ENCODE measurements at regions not wholly inside any gene's neighbourhood (a gene's known extent, or its start where the extent isn't known, plus 50 kb on each side); places are given as distances from the start of the nearest gene placed in this dataset.
"Not testable (repeated sequence)": the region's sequence is repeated elsewhere in the genome, so short reads cannot be mapped to it uniquely, and the experiment has no call there.

- H3K4me1 Mint-ChIP-seq (ENCODE audit: low read depth, unreplicated experiment), result no peaks in the 10 kb centered on the region
- H3K27ac Mint-ChIP-seq (ENCODE audit: unreplicated experiment), result no peak overlapping the region
- TF ChIP-seq CTCF (IDR thresholded peaks at IDR 0.05; ENCODE audit: insufficient read depth, low read depth, low read length) (no peak), EZH2 (IDR thresholded peaks at IDR 0.05; ENCODE audit: insufficient read depth, low read length) (no peak)
- peaks cover 26% of the 10 kb centered on the region for H3K9me3 Mint-ChIP-seq (ENCODE audit: unreplicated experiment)
- Histone ChIP-seq H3K27ac (ENCODE audit: low read depth, low read length) (no peak overlapping the region), H3K27me3 (ENCODE audit: insufficient read depth, low read length) (no peaks in the 10 kb centered on the region), H3K9me3 (ENCODE audit: insufficient read depth, low read depth, low read length) (peaks cover 7% of the 10 kb centered on the region), H3K36me3 (ENCODE audit: insufficient read depth, low read length) (no peaks in the 10 kb centered on the region), H3K4me1 (ENCODE audit: insufficient read depth, low read length) (no peaks in the 10 kb centered on the region), H4K20me1 (ENCODE audit: insufficient read depth, low read length) (no peaks in the 10 kb centered on the region), H2AFZ (ENCODE audit: low read depth, low read length) (no peak overlapping the region), H3K4me3 (ENCODE audit: insufficient read depth, low read depth, low read length) (no peak overlapping the region), H3K9ac (ENCODE audit: low read length) (no peak overlapping the region), H3K4me2 (ENCODE audit: low read length) (no peak overlapping the region), H3K79me2 (ENCODE audit: insufficient read depth, low read length) (no peaks in the 10 kb centered on the region)
- no peak overlapping the region for H3K4me3 Mint-ChIP-seq (ENCODE audit: unreplicated experiment)
- FAIRE-seq (no peak), DNase-seq (ENCODE audit: low read depth) (no peak)
- peaks cover 2% of the 10 kb centered on the region for H3K36me3 Mint-ChIP-seq (ENCODE audit: low read depth, unreplicated experiment)
- H3K27me3 Mint-ChIP-seq (ENCODE audit: low read depth, unreplicated experiment), result no peaks in the 10 kb centered on the region
Observed at GRCh38 chr14:105694961-105695360, 168.6 kb downstream of the TMEM121 start.

GRCh38 chr14:105696388-105696787 lies 170.0 kb downstream of the TMEM121 start:
- H3K4me3 Mint-ChIP-seq (ENCODE audit: unreplicated experiment); H3K27ac Mint-ChIP-seq (ENCODE audit: unreplicated experiment); H3K36me3 Mint-ChIP-seq (ENCODE audit: low read depth, unreplicated experiment); H3K27me3 ChIP-seq (ENCODE audit: insufficient read depth, low read length); H3K27me3 Mint-ChIP-seq (ENCODE audit: low read depth, unreplicated experiment); H4K20me1 ChIP-seq (ENCODE audit: insufficient read depth, low read length); H3K9ac ChIP-seq (ENCODE audit: low read length); H3K27ac ChIP-seq (ENCODE audit: low read depth, low read length); H3K36me3 ChIP-seq (ENCODE audit: insufficient read depth, low read length); H3K9me3 ChIP-seq (ENCODE audit: insufficient read depth, low read depth, low read length); H3K4me3 ChIP-seq (ENCODE audit: insufficient read depth, low read depth, low read length); H3K4me1 ChIP-seq (ENCODE audit: insufficient read depth, low read length); FAIRE-seq; H2AFZ ChIP-seq (ENCODE audit: low read depth, low read length); H3K79me2 ChIP-seq (ENCODE audit: insufficient read depth, low read length); H3K4me2 ChIP-seq (ENCODE audit: low read length); DNase-seq (ENCODE audit: low read depth); H3K4me1 Mint-ChIP-seq (ENCODE audit: low read depth, unreplicated experiment): not testable (repeated sequence)
- peaks cover 25% of the 10 kb centered on the region for H3K9me3 Mint-ChIP-seq (ENCODE audit: unreplicated experiment)

- H3K79me2 ChIP-seq (ENCODE audit: insufficient read depth, low read length); H3K36me3 Mint-ChIP-seq (ENCODE audit: low read depth, unreplicated experiment); H3K4me2 ChIP-seq (ENCODE audit: low read length); H3K9ac ChIP-seq (ENCODE audit: low read length); H3K36me3 ChIP-seq (ENCODE audit: insufficient read depth, low read length); H3K4me3 Mint-ChIP-seq (ENCODE audit: unreplicated experiment); DNase-seq (ENCODE audit: low read depth); H4K20me1 ChIP-seq (ENCODE audit: insufficient read depth, low read length); H3K27me3 ChIP-seq (ENCODE audit: insufficient read depth, low read length); H3K4me1 Mint-ChIP-seq (ENCODE audit: low read depth, unreplicated experiment); H3K27ac ChIP-seq (ENCODE audit: low read depth, low read length); H3K4me3 ChIP-seq (ENCODE audit: insufficient read depth, low read depth, low read length); H3K27me3 Mint-ChIP-seq (ENCODE audit: low read depth, unreplicated experiment); FAIRE-seq; H3K27ac Mint-ChIP-seq (ENCODE audit: unreplicated experiment); H2AFZ ChIP-seq (ENCODE audit: low read depth, low read length); H3K9me3 ChIP-seq (ENCODE audit: insufficient read depth, low read depth, low read length); H3K4me1 ChIP-seq (ENCODE audit: insufficient read depth, low read length): not testable (repeated sequence)
- H3K9me3 Mint-ChIP-seq (ENCODE audit: unreplicated experiment), result peaks cover 32% of the 10 kb centered on the region
Observed at GRCh38 chr14:105697414-105697813, 171.0 kb downstream of the TMEM121 start.

- H3K27ac ChIP-seq (ENCODE audit: low read depth, low read length); FAIRE-seq; H3K27me3 ChIP-seq (ENCODE audit: insufficient read depth, low read length); H3K4me3 Mint-ChIP-seq (ENCODE audit: unreplicated experiment); H3K36me3 ChIP-seq (ENCODE audit: insufficient read depth, low read length); H3K4me3 ChIP-seq (ENCODE audit: insufficient read depth, low read depth, low read length); H3K27me3 Mint-ChIP-seq (ENCODE audit: low read depth, unreplicated experiment); H3K4me1 ChIP-seq (ENCODE audit: insufficient read depth, low read length); DNase-seq (ENCODE audit: low read depth); H3K79me2 ChIP-seq (ENCODE audit: insufficient read depth, low read length); H3K9me3 ChIP-seq (ENCODE audit: insufficient read depth, low read depth, low read length); H4K20me1 ChIP-seq (ENCODE audit: insufficient read depth, low read length); H3K9ac ChIP-seq (ENCODE audit: low read length); H3K36me3 Mint-ChIP-seq (ENCODE audit: low read depth, unreplicated experiment); H3K4me2 ChIP-seq (ENCODE audit: low read length); H2AFZ ChIP-seq (ENCODE audit: low read depth, low read length); H3K4me1 Mint-ChIP-seq (ENCODE audit: low read depth, unreplicated experiment); H3K27ac Mint-ChIP-seq (ENCODE audit: unreplicated experiment): not testable (repeated sequence)
- H3K9me3 Mint-ChIP-seq (ENCODE audit: unreplicated experiment), result peaks cover 35% of the 10 kb centered on the region
Observed at GRCh38 chr14:105697955-105698354, 171.6 kb downstream of the TMEM121 start.

GRCh38 chr14:105698940-105699556 lies 172.7 kb downstream of the TMEM121 start:
- H3K4me3 Mint-ChIP-seq (ENCODE audit: unreplicated experiment); FAIRE-seq: not testable (repeated sequence)

More at GRCh38 chr14:105698940-105699556, 172.7 kb downstream of the TMEM121 start:
- not testable (repeated sequence) for H3K4me1 ChIP-seq (ENCODE audit: insufficient read depth, low read length); H3K4me2 ChIP-seq (ENCODE audit: low read length); H3K27ac Mint-ChIP-seq (ENCODE audit: unreplicated experiment); H4K20me1 ChIP-seq (ENCODE audit: insufficient read depth, low read length); H3K27me3 Mint-ChIP-seq (ENCODE audit: low read depth, unreplicated experiment); H2AFZ ChIP-seq (ENCODE audit: low read depth, low read length); H3K27me3 ChIP-seq (ENCODE audit: insufficient read depth, low read length); H3K9ac ChIP-seq (ENCODE audit: low read length); H3K36me3 Mint-ChIP-seq (ENCODE audit: low read depth, unreplicated experiment); DNase-seq (ENCODE audit: low read depth); H3K27ac ChIP-seq (ENCODE audit: low read depth, low read length); H3K4me1 Mint-ChIP-seq (ENCODE audit: low read depth, unreplicated experiment); H3K79me2 ChIP-seq (ENCODE audit: insufficient read depth, low read length); H3K4me3 ChIP-seq (ENCODE audit: insufficient read depth, low read depth, low read length); H3K36me3 ChIP-seq (ENCODE audit: insufficient read depth, low read length); H3K9me3 ChIP-seq (ENCODE audit: insufficient read depth, low read depth, low read length)
- peaks cover 31% of the 10 kb centered on the region for H3K9me3 Mint-ChIP-seq (ENCODE audit: unreplicated experiment)
